Fibroblast of skin of left biceps (primary cell): ENCODE measurements at regions not wholly inside any gene's neighbourhood (a gene's known extent, or its start where the extent isn't known, plus 50 kb on each side); places are given as distances from the start of the nearest gene placed in this dataset.
A peak's percentile ranks its signal among the peaks of the same experiment; 100 is the strongest.
"Not testable (repeated sequence)": the region's sequence is repeated elsewhere in the genome, so short reads cannot be mapped to it uniquely, and the experiment has no call there.

Source experiments
- DNase-seq, 2 experiments: peaks; one replicate each; pipeline ENCODE4 v3.0.0-alpha.2; 2013; ENCODE audit warnings: low read depth in 2 of 2

DNA sequence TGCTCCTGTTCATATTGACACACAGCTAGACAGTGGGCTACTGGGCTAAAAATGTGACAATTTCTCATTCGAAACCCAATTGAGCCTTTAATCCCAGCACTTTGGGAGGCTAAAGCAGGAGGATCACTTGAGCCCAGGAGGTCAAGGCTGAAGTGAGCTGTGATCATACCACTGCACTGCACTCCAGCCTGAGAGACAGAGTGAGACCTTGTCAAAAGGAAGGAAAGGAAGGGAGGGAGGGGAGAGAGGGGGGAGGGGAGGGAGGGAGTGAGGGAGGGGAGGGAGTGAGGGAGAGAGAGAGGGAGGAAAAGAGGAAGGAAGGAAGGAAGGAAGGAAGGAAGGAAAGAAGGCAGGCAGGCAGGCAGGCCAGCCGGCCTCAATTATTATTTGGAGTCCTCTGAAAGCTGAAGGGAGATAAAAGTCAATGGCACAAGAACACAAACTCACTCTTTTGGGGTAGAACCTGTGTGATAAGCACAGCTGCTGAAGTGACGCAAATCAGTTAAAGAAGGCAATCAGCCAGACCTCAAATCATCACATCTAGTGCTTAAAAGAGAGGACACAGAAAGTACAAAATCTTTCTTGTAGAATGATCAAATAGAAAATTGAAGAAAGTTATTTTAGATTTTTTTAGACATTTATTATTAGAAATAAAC, 98.1 kb downstream of the CCDC71L start:
- no peak for DNase-seq

- DNase-seq, result no peak
Observed at GRCh38 chr7:106561666-106562411, 99.1 kb downstream of the CCDC71L start.

DNA sequence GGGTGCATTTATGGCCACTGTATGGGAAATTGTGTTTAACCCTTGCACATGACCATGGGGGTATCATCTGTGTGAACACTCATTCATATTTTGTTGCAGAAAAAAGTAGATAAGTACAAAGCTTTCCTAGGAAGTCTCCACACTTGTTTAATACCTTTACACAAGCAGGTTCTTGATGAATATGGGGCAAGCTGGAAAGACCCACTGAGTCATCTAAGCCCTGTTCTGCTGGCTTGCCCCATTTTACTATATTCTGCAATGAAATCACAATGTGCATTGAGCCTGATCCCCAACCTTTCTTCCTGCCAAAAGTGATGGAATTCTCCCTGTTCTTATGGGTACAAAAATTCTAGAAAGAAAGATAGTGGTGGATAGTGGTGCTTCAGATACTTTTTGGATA, 99.8 kb downstream of the CCDC71L start:
- no peak for DNase-seq

DNA sequence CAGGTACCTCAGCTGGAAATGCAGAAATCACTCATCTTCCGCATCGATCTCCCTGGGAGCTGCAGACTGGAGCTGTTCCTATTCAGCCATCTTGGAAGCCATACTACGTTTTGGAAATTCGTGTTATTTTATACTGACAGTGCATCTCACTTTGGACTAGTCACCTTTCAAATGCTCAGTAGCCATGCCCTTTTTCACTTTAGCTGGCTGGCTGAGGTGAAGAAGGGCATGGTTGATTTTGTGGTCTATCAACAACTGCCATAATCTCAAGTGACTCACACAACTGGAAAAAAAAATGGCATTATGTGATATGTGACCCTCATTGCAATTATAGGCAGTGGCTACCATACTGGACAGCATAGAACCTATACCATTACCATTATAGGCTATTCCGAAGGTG, 100.5 kb downstream of the CCDC71L start:
- no peak for DNase-seq

GRCh38 chr7:106556244-106556643, 104.7 kb downstream of the CCDC71L start:
- DNase-seq, result not testable (repeated sequence)

- not testable (repeated sequence) for DNase-seq
Observed at GRCh38 chr7:106554623-106555022, 106.3 kb downstream of the CCDC71L start.

GRCh38 chr7:106553446-106553836, 107.5 kb downstream of the CCDC71L start:
- no peak for DNase-seq

DNA sequence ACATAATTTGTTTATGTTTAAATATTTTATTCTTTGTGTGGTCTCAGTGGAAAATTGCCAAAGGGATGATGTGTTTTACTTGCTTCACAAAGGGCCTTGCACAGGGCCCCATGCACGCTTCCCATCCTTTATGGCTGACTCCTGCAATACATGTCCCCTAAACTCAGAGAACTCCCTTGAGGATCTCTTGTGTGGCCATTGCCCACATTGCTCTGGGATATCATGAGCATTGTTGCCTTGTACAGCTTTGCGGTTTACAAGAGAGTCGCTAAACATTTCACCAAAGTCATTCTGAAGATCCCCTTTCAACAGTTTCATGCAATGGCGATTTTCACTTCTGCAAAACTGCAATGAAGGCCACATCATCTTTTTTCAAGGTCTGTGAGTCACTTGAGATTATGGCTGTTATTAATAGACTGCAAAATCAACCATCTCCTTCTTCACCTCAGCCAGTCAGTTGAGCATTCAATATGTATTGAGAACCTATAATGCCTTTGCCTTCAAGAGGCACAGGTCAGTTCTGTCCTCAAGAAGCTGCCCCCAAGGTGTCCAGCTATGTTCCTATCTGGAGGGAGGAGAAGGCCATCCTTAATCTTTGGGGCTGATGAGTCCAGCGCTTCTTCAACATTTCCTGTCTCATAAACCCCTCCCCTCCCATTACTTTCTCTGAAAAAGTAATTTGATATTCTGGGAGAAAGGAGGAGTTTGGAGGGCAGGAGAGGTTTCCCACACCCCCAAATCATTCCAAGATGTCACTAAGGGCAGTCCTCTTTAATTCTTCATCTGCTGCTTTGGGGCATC, 108.1 kb downstream of the CCDC71L start:
- DNase-seq, result no peak

DNA sequence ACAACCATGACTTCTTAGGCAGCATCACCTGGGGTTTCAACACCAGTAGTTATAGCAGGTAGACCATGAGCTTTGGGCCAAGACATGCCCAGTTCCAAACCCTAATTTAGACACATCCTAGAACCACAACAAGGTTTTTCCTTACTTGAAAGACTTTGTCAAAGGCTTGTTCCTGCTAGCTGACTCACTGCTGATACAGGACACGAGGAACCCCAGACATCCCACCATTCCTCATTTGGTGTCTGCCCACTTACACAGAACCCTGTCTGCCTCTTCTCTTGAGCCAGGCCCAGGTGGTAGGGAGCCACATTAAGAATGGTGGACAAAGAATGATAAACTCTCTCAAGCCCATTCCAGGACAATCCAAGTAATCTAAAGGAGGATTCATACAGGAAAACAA, 109.0 kb downstream of the CCDC71L start:
- no peak for DNase-seq

DNA sequence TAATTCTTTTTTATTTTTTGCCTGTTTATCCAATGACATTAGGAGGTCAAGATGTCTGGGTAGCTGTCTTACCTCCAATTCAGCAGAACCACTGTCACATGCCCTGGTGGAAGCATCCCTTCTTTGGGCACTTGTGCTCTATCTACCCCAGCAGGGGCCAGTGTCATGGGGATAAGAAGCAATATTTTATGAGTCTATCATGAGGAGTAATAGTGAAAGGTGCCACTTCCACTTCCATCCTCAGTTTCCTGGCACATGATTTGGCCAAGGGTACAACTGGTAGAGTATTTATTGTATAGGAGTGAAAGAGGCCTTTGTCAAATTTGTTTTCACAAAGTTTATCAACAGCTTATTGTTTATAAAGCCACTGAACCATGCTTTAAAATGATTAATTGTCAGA, 112.5 kb downstream of the CCDC71L start:
- no peak for DNase-seq

GRCh38 chr7:106545275-106545674, 115.7 kb downstream of the CCDC71L start:
- DNase-seq, result no peak

GRCh38 chr7:106543221-106543757, 117.7 kb downstream of the CCDC71L start:
- no peak for DNase-seq

GRCh38 chr7:106542550-106543220, 118.3 kb downstream of the CCDC71L start:
- peak; percentile 71 to 72 for DNase-seq

DNA sequence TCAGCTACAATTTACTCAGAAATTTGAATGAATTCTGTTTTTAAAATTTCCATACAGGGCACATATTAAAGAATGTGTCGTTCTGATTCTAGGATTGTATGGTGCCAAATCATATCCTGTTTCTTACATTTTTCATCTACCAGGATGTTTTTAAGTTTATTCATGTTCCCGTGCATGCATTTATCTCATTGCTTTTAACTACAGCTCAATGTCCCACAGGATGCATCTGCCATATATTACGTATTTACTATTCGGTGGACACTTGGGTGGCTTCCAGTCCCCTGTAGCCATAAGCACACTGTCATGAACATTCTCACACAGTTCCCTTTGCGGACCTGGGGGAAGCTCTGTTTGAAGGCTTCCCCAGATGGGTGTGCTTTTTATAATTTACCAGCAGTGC, 122.3 kb downstream of the CCDC71L start:
- DNase-seq, result no peak

DNA sequence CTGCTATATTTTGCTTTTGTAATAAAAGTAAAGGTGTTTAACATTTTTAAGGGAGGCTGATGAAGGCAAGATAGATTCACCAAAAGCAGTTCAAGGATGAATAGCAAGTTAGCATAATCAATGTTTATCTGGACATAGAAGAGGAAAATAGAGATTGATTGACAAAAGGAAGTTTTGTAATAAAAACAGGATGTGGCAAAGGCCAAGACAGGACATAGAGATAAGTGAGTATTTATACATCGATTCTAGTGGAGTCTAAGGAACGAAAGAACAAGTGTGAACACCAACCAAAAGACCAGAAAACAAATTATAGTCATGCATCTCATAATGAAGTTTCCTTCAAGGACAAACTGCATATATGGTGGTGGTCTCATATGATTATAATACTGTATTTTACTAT, 123.8 kb downstream of the CCDC71L start:
- DNase-seq, result no peak

- no peak for DNase-seq
Observed at GRCh38 chr7:106536079-106536478, 124.9 kb downstream of the CCDC71L start.

GRCh38 chr7:106535234-106535932, 125.6 kb downstream of the CCDC71L start:
- DNase-seq, result no peak

DNA sequence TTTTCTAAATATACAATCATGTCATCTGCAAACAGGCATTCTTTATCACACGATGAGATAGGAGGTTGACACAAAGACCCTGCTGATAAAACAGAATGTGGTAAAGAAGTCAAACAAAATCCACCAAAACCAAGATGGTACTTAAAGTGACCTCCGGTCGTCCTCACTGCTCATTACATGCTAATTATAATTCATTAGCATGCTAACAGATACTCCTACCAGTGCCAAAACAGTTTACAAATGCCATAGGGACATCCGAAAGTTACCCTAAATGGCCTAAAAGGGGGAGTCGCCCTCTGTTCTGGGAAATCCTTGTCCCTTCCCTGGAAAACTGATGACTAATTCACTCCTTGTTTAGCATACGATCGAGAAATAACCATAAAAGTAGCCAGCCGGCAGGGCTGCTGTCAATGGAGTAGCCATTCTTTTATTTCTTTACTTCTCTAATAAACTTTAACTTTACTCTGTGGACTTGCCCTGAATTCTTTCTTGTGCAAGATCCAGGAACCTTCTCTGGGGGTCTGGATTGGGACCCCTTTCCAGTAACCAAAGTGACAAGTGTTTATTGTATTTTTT, 126.6 kb downstream of the CCDC71L start:
- DNase-seq, result no peak

GRCh38 chr7:106530183-106530582, 130.8 kb downstream of the CCDC71L start:
- not testable (repeated sequence) for DNase-seq

DNA sequence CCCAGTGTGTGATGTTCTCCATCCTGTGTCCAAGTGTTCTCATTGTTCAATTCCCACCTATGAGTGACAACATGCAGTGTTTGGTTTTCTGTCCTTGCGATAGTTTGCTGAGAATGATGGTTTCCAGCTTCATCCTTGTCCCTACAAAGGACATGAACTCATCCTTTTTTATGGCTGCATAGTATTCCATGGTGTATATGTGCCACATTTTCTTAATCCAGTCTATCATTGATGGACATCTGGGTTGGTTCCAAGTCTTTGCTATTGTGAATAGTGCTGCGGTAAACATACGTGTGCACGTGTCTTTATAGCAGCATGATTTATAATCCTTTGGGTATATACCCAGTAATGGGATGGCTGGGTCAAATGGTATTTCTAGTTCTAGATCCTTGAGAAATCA, 134.3 kb downstream of the CCDC71L start:
- not testable (repeated sequence) for DNase-seq

GRCh38 chr7:106524690-106525059, 136.3 kb downstream of the CCDC71L start:
- DNase-seq, result no peak
